GM12875 (cell line): ENCODE measurements at regions not wholly inside any gene's neighbourhood (a gene's known extent, or its start where the extent isn't known, plus 50 kb on each side); places are given as distances from the start of the nearest gene placed in this dataset.

ENCODE experiments used
- H3K4me3 ChIP-seq: one replicate; pipeline ENCODE4 v1.5.1; 2011; ENCODE audit warnings: low read depth, low read length, control low read depth
- CTCF ChIP-seq: IDR thresholded peaks from 2 replicates; pipeline ENCODE4 v1.5.1; 2011; ENCODE audit warnings: low read depth, mild to moderate bottlenecking, control low read depth, inconsistent platforms, low read length, moderate library complexity, borderline replicate concordance; ENCODE audit not compliant: insufficient read depth

- no peak for TF ChIP-seq CTCF
- H3K4me3 ChIP-seq = no peak overlapping the region
These were observed 572.1 kb upstream of the IGFBP7 start for GRCh38 chr4:57682275-57682674.

GRCh38 chr4:57679969-57680368 is 569.8 kb upstream of the IGFBP7 start:
- no peak overlapping the region for H3K4me3 ChIP-seq
- no peak for TF ChIP-seq CTCF

GRCh38 chr4:57676394-57676793 is 566.2 kb upstream of the IGFBP7 start:
- TF ChIP-seq CTCF = no peak
- H3K4me3 ChIP-seq = no peak overlapping the region

- no peak overlapping the region for H3K4me3 ChIP-seq
- no peak for TF ChIP-seq CTCF
These were observed 562.8 kb upstream of the IGFBP7 start for GRCh38 chr4:57672846-57673433.

- H3K4me3 ChIP-seq = no peak overlapping the region
- TF ChIP-seq CTCF = no peak
These were observed 558.4 kb upstream of the IGFBP7 start for GRCh38 chr4:57668621-57669020.

GRCh38 chr4:57665806-57666205 is 555.6 kb upstream of the IGFBP7 start:
- TF ChIP-seq CTCF = no peak
- no peak overlapping the region for H3K4me3 ChIP-seq

GRCh38 chr4:57661517-57662090 is 551.4 kb upstream of the IGFBP7 start:
- no peak for TF ChIP-seq CTCF
- no peak overlapping the region for H3K4me3 ChIP-seq
